ENCODE measurements at regions not wholly inside any gene's neighbourhood (a gene's known extent, or its start where the extent isn't known, plus 50 kb on each side); places are given as distances from the start of the nearest gene placed in this dataset.

DNA sequence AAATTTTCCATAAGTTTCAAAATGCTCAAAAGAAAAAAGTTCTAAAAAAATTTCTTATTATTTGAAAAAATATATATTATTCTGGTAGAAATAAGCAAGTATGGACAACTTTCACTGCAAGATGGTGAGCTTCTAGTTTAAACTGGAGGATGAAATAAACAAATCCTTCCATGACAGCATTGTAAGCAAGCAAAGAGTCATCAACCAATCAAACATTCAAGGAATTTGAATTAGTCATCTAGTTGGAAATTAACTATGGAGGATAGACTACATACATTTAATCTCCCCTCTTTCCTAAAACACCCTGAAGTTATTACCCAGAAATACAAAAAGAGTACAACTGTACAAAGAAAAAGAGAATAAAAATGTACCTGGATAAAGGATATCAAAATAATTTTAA is 51.0 kb upstream of the IRX5 start:
- DNase-seq, result peak; percentile 45

- DNase-seq, result peak; percentile 54
Observed at GRCh38 chr16:54878301-54878700, 52.4 kb upstream of the IRX5 start.

DNA sequence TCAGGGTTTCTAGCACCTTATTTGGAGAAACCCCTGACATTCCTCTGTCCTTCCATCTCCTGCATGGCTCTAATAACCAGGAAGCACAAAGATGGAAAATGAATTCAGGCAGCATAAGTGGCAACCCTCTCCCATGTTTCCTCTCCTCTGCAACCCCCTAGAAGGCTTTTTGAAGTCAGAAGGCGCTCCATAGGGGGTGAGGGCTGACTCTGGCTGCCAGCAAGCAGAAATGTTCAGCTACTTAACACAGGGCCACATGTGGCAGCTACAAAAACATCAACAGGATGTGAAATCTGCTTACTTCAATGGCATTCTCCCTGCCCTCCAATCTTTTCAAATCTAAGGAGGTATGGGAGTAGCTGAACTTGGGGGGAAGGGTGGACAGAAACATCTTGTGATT is 55.2 kb upstream of the IRX5 start:
- peak; percentile 46 for DNase-seq

DNA sequence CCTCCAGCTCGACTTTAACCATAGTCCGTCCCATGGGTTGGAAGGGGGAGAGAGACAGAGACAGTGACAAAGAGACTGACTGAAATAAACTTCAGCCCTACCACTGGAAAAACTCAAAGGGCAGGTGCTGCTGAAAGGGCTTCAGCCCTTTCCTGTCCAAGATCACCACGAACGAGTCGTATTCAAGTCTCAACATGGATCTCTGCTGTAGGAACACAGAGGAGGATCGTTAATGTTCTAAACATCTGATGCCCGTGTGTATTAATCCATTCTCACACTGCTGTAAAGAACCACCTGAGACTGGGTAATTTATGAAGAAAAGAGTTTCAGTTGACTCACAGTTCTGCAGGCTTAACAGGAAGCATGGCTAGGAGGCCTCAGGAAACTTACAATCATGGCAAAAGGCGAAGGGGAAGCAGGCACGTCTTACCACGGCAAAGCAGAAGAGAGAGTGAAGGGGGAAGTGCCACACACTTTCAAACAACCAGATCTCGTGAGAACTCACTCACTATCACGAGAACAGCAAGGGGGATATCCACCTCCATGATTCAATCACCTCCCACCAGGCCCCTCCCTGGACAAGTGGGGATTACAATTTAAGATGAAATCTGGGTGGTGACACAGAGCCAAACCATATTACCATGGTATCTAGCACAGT is 56.8 kb upstream of the IRX5 start:
- peak; percentile 27 for DNase-seq

- peak; percentile 68 for DNase-seq
Observed at GRCh38 chr16:54873071-54873470, 57.6 kb upstream of the IRX5 start.

GRCh38 chr16:54870151-54870550 is 60.5 kb upstream of the IRX5 start:
- no peak for DNase-seq

DNA sequence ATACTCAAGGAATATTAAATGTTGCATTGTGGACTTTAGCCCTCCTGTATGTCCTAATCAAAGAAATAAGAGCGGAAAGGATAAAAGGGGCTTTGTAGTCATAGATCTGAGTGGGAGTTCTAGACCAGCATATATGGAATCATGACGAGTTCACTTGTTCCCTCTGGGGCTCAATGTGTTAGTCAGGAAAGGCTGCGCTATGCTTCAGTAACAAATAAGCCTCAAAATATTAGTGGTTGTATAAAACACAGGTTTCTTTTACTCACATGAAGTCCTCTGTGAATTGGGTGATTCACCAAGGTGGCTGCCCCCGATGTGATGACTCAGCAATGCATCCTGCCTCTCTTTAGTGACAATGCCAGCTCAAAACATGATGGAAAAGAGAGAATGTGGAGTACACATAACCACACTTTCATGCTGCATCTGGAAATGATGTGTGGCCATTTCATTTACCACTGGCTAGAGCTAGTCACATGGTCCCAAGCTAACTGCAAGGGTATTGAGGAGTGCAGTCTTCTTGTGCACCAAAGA is 63.3 kb upstream of the IRX5 start:
- peak; percentile 22 for DNase-seq

DNA sequence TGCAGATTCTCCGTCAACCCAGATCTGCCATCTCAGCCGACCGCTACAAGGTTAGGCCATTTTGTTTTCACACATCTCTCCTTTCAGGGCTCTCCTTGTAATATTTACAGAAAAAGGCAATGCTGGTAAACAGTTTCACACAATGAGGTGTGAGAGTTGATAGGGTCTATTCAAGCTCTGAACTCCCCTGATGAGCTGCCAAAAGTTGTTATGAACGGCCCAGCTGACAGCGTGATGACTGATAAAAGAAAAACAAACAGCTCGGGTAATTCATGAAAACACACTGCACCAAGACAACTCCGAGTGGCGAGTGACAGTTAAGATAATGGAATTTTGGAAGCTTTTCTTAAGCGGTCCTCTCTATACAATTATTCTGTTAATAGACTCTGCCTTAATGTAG is 68.1 kb upstream of the IRX5 start:
- no peak for DNase-seq

DNA sequence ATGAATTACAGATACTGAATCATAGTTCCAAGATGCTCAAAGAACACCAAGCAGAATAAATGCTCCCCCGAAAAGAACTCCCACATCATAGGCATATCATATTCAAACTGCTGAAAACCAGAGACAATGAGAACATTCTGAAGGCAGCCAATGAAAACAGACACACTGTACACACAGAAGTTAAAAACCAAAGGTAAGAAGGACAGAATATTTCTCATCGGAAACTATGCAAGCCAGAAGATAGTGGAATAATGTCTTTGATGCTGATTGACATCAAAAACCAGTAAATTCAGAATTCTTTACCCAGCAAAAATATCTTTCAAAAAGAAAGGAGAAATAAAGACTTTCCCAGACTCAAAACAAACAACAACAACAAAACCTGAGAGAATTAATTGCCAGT is 73.8 kb upstream of the IRX5 start:
- no peak for DNase-seq

DNA sequence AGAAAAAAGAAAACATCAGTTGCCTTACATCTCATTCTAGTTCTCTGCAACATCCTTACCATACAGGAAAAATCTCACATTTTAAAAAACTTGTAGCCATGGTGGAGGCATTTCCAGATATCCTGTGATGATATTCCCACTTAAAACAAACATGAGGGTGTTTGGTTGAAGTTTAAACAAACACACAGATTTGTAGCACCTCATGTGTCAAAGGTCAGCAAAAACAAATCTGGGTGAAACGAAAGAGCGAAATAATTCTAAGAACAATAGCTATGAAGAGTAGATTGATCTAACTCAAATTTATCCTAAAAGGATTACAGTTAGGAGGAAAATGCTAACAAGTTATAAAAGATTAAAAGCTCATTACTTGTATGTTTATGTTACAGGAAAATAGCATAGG is 83.1 kb upstream of the IRX5 start:
- no peak for DNase-seq

GRCh38 chr16:54847207-54847606 is 83.5 kb upstream of the IRX5 start:
- peak; percentile 52 for DNase-seq

DNA sequence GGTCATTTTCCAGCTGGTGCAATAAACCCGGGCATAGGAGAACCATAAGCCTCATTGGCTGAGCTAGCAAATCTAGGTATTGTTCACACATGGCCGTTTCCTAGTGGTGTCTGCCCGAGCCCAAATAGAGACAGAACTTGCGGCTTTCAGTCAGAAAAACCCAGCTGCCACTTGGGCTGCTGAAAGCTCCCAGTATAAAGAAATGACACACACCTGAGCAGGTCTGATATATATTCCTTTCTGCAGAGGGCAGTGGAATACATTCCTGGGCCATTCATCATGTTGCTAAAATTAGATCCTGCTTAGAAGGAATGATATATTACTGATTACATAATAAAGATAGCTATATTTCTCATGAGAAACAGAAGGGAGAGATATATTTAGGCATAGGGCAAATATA is 83.9 kb upstream of the IRX5 start:
- peak; percentile 50 for DNase-seq

GRCh38 chr16:54843424-54843750 is 87.3 kb upstream of the IRX5 start:
- DNase-seq, result no peak

GRCh38 chr16:54842743-54843423 is 87.8 kb upstream of the IRX5 start:
- no peak for DNase-seq

GRCh38 chr16:54829691-54830090 is 101.0 kb upstream of the IRX5 start:
- no peak for DNase-seq

GRCh38 chr16:54822892-54823291 is 107.8 kb upstream of the IRX5 start:
- DNase-seq, result no peak

GRCh38 chr16:54822492-54822891 is 108.2 kb upstream of the IRX5 start:
- DNase-seq, result no peak

DNA sequence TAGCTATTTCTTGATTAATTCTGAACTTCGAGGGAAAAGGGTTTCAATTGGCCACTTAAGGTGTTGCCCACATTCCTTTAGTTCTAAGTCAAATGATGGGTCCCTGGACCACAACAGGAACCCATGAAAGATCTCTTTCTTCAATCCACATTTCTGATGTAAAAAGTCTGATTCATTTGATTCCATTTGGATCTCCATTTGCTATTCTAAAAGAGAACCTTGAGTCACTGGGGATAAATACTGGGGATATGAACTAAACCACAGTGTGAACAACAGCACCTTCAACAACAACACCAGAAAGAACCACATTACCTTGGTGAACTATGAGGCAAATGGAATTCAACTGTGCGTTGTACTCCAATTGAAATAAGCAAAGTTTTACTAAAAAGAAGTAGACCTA is 108.9 kb upstream of the IRX5 start:
- peak; percentile 11 for DNase-seq

DNA sequence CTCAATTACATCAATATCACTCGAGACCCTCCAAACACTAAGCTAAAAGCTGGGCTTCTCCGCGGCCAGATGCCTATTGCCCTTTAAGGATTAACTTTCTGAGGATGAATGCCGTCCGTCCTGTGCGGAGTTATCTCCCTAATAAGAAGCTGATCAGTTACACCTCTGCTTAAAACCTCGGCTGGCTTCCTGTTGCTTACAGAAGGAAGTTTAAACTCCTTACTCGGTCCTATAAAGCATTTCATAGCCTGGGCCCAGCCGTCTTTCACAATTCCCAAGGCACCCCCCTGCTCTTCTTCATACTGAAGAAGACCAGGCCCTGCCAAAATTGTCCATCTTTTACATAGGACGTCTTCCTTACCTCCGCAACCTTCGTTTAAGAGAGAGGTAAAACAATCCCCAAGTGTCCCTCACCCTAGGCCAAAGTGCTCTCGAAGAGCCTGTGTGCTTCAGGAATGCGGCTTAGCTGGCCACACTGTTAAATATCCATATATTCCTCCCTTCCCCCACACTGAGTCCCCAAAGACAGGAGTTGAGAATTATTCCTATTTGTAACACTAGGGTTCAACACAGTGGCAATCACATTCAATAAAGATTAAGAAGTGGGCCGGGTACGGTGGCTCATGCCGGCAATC is 112.6 kb upstream of the IRX5 start:
- no peak for DNase-seq

DNA sequence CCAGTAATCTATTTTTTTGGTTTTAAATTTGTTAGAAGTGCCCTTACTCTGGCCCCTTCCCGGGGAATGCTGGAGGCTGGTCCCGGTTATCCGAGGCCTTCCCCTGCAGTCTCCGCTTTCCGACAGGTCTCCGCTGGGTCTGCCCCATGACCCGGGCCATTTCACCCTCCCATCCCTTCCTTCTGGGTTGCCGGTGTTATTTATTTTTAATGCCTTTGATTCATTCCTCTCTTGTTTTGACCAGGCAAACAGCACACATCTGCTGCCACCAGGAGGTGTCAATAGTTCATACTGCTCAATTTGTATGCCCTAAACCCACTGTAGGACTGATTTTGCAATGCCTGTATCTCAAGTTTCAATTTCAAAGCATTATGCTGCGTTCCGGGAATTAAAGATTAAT is 113.2 kb upstream of the IRX5 start:
- DNase-seq, result peak; percentile 46

DNA sequence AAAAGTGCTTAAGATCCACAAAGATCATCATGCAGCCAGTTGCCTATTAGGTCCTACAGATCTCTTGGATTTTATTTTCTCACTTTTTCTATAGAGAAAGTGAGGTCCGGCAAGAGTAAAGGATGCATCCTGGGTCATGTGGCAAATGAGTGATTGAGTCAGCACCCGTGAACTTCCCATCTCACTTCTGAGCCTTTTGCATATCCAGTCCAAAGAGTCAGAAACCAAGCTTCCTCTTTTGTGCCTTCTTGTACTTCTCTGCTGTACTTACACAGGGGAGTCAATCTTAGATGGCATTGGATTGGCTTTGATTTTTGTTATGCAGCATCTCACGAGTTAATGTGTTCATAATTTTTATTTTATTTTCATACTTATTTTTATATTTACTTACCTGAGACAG is 114.2 kb upstream of the IRX5 start:
- DNase-seq, result no peak

DNA sequence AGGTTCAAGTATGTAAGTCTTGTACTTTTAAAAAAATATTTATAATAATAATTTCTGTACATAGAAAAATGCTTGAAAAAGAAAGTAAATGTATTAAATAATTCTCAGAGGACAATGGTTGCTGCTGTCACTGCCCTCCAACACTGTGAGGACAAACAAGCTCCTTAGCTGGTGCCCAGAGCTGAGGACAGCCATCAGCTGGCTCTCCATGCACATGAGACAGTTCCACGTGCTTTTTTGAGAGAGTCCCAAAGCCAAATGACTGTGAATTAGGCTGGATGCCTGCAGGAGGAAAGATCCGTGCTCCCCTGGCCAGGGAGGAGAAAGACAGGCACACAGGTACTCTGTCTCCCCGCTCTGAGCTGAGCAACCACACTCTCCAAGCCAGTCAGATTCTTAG is 115.5 kb upstream of the IRX5 start:
- no peak for DNase-seq

- no peak for DNase-seq
Observed at GRCh38 chr16:54813778-54814177, 116.9 kb upstream of the IRX5 start.

DNA sequence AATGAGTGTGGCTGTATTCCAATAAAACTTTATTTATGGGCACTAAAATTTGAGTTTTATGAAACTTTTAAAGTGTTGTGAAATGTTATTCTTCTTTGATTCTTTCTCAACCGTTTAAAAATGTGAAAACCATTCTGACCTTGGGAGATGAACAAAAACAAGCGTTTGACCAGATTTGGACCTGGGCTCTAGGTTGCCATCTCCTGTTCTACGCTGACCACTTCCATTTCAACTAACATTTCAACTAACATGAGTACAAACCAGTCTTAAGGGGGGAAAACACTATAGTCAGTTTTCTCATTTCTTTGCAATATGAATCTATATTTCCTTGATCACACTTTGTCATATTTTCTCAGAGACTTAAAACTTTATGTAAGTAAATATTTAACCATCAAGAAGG is 118.4 kb upstream of the IRX5 start:
- peak; percentile 3 for DNase-seq
